Mucosa of descending colon (tissue), 3 donors: ENCODE measurements at regions not wholly inside any gene's neighbourhood (a gene's known extent, or its start where the extent isn't known, plus 50 kb on each side); places are given as distances from the start of the nearest gene placed in this dataset.

Source experiments
- ATAC-seq: fragments of 200-7000 bp; cut with Tn5 transposase; one replicate; pipeline ENCODE4 v1.9.1; 2020; ENCODE audit warnings: mild to moderate bottlenecking, moderate library complexity
- DNase-seq, 3 donors: peaks; one replicate each; pipeline ENCODE4 v3.0.0-alpha.2; 2020
- H3K36me3 ChIP-seq: fragments of 200-600 bp; one replicate; pipeline ENCODE4 v1.8.0; 2021; ENCODE audit warnings: low read depth, mild to moderate bottlenecking
- H3K4me1 ChIP-seq: fragments of 200-600 bp; one replicate; pipeline ENCODE4 v1.8.0; 2021; ENCODE audit warnings: low read depth, mild to moderate bottlenecking
- H3K4me3 ChIP-seq: fragments of 200-600 bp; one replicate; pipeline ENCODE4 v1.8.0; 2021; ENCODE audit warnings: mild to moderate bottlenecking
- H3K9me3 ChIP-seq: fragments of 200-600 bp; one replicate; pipeline ENCODE4 v1.8.0; 2021; ENCODE audit warnings: mild to moderate bottlenecking
- CTCF ChIP-seq: fragments of 200-600 bp; IDR thresholded peaks from one replicate; pipeline ENCODE4 v1.8.0; 2022; ENCODE audit warnings: antibody characterized with exemption, mild to moderate bottlenecking
- intact Hi-C, 2 donors: fragments of 100-400 bp; cut with DNase I in 1 of 2; cut with micrococcal nuclease in 1 of 2; formaldehyde crosslinking; loops; one replicate each; pipeline versions ENCODE4 v1.11.0 to v1.11.1; 2022; cut with DNase I, micrococcal nuclease
- donor health status: DM: no; HTN: no; CAD: no; lungs with moderate emphysema.
- donor health status: DM: no; HTN: no; CAD: no.
- donor health status: DM: no; HTN: yes; CAD: no.

DNA sequence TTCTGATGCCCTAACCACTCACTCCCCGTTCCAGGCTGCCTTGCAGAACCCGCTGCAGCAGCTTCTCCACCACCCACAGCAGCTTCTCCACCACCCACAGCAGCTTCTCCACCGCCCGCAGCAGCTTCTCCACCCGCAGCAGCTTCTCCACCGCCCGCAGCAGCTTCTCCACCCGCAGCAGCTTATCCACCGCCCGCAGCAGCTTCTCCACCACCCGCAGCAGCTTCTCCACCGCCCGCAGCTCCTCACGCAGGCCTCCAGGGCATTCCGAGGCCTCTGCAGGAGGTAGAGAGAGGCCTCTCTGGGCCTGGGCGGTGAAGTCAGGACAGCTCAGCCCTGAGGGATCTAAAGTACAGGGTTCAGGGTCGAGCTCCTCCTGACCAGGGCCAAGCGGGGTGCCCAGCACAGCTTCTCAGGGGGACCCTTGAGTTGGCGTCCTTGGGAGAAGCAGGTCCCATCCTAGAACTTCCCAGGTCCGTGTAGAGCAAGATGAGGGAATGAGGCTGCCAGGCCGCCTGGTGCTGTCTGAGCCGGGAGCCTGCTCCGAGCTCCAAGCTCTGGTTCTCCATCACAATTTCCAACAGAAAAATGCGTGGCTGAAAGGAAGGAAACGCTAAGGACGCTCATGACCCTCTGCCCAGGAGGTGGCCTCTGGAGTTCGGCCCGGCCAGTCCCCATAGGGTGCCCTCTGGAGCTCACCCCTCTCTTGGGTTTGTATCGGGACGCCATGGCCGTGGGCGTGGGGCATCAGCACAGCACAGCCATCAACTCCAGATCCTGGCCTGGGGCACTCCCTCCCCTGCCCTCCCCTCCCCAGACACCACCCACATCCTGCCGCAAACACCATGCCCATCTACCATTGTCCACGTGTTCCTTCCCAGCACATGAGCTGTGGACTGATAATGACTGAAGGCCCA is 528.6 kb downstream of the BRD1 start:
- intact Hi-C loops: no loop called here
- Histone ChIP-seq H3K36me3 (no peaks in the 10 kb centered on the region), H3K4me3 (no peak overlapping the region), H3K9me3 (no peaks in the 10 kb centered on the region), H3K4me1 (no peaks in the 10 kb centered on the region)
- TF ChIP-seq CTCF: no peak
- ATAC-seq: no peak
- DNase-seq: no peak

DNA sequence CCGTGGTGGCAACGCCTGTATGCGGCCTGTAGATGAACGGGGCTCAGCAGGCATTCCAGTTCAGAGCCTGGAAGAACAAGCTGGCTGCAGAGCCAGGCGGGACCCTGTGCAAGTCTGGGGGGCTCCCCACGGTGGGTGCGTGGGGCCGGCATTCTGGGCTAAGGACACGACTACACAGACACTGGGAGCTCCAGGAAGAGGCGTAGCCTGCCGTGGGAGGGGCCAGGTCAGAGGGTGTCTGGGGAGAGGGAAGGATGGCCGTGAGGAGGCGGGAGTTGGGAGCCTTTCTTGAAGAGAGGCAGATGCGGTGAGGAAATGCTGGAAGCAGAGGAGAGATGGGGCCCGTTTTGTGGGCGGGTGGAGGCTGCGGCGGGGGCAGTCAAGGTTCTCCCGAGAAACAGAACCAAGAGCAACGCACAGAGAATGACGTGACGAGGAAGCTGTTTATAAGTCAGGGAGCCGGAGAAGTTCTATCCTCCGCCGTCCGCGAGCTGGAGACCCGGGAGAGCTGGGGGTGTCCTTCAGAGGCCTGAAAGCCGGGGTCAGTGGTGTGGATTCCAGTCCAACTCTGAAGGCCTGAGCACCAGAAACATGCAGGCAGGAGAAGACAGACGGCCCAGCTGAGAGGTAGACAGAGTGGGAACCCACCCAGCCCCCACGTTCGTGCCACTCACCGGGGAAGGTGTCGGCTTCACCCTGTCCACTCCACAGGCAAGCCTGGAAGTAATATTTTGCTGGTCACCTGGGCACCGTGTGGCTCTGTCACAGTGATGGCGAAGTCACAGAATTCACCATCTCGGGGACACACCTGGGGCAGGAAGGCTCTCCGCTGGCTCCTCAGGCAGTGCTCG is 529.6 kb downstream of the BRD1 start:
- intact Hi-C loops: no loop called here
- H3K4me1 ChIP-seq: no peaks in the 10 kb centered on the region
- no peak overlapping the region for H3K4me3 ChIP-seq
- TF ChIP-seq CTCF: no peak
- no peak for DNase-seq
- ATAC-seq: no peak
- H3K9me3 ChIP-seq: peaks cover 2% of the 10 kb centered on the region
- no peaks in the 10 kb centered on the region for H3K36me3 ChIP-seq

DNA sequence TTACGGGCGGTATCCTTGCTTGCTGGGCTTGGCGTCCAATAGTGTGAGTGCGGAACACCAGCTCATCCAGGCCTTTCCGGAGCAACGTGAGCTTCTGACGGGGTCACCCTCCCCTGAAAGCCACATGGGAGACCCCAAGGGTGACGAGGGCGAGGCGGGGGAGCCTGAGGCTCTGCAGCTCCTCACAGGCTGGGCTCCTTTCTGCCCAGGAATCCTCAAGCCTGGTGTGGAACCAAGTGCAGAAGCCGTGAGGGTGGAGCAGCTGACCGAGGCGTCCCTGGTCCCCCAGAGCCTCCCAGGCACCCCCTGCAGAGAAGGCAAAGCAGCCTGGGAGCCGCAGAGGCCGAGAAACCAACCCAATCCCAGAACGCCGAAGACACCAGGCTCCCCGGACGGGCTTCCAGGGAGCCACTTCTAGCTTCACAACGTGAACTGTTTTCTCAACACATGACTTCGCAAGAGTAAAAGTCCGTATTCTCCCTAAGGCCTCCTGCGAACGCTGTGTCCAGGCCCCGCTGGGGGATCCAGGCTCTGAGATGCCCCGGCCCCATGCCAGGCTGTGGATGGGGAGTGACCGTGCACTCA is 530.3 kb downstream of the BRD1 start:
- no peak for DNase-seq
- Histone ChIP-seq H3K4me1 (no peaks in the 10 kb centered on the region), H3K4me3 (no peak overlapping the region), H3K36me3 (no peaks in the 10 kb centered on the region), H3K9me3 (peaks cover 2% of the 10 kb centered on the region)
- TF ChIP-seq CTCF: no peak
- ATAC-seq: no peak
- intact Hi-C loops: no loop called here

GRCh38 chr22:49296561-49296960 is 531.1 kb downstream of the BRD1 start:
- no peaks in the 10 kb centered on the region for H3K4me1 ChIP-seq
- intact Hi-C loops: no loop called here
- H3K4me3 ChIP-seq: no peak overlapping the region
- peaks cover 2% of the 10 kb centered on the region for H3K9me3 ChIP-seq
- ATAC-seq (no peak), DNase-seq (no peak)
- TF ChIP-seq CTCF: no peak
- no peaks in the 10 kb centered on the region for H3K36me3 ChIP-seq

- Histone ChIP-seq H3K9me3 (peaks cover 2% of the 10 kb centered on the region), H3K4me3 (no peak overlapping the region), H3K36me3 (no peaks in the 10 kb centered on the region), H3K4me1 (no peaks in the 10 kb centered on the region)
- no peak for DNase-seq
- no peak for TF ChIP-seq CTCF
- ATAC-seq: no peak
- intact Hi-C loops: no loop called here
Observed at GRCh38 chr22:49295851-49296560, 531.7 kb downstream of the BRD1 start.
